SHP77 treated with DMSO at 0.1 percent for 48 hours (cell line): ENCODE measurements at regions not wholly inside any gene's neighbourhood (a gene's known extent, or its start where the extent isn't known, plus 50 kb on each side); places are given as distances from the start of the nearest gene placed in this dataset.

Experiments used
- DNase-seq: peaks from one replicate; lab custom pipeline; 2025; lab: John Stamatoyannopoulos, UW

GRCh38 chr1:147463022-147463421 is 78.3 kb upstream of the BCL9 start:
- DNase-seq = no peak

- no peak for DNase-seq
Measured at GRCh38 chr1:147466543-147466942, 74.8 kb upstream of the BCL9 start.

GRCh38 chr1:147470079-147470478 is 71.2 kb upstream of the BCL9 start:
- DNase-seq = no peak

GRCh38 chr1:147472489-147472888 is 68.8 kb upstream of the BCL9 start:
- DNase-seq = no peak

- no peak for DNase-seq
Measured at GRCh38 chr1:147472966-147473732, 68.2 kb upstream of the BCL9 start.

- no peak for DNase-seq
Measured at GRCh38 chr1:147473733-147474049, 67.6 kb upstream of the BCL9 start.

- DNase-seq = no peak
Measured at GRCh38 chr1:147475488-147475887, 65.8 kb upstream of the BCL9 start.

GRCh38 chr1:147478521-147478920 is 62.8 kb upstream of the BCL9 start:
- no peak for DNase-seq

- no peak for DNase-seq
Measured at GRCh38 chr1:147479864-147480564, 61.3 kb upstream of the BCL9 start.

GRCh38 chr1:147480565-147480935 is 60.8 kb upstream of the BCL9 start:
- no peak for DNase-seq

- DNase-seq = no peak
Measured at GRCh38 chr1:147486876-147487656, 54.2 kb upstream of the BCL9 start.

GRCh38 chr1:147491098-147491497 is 50.2 kb upstream of the BCL9 start:
- DNase-seq = no peak
